ENCODE measurements at regions not wholly inside any gene's neighbourhood (a gene's known extent, or its start where the extent isn't known, plus 50 kb on each side); places are given as distances from the start of the nearest gene placed in this dataset.

GRCh38 chr17:71147906-71148305 is 972.9 kb upstream of the SOX9 start:
- H3K9me1 ChIP-seq (ENCODE audit: control insufficient read depth, extremely low read depth, insufficient read depth, low read length), result no peaks in the 10 kb centered on the region
- no peak for FAIRE-seq
- no peak overlapping the region for H3K9ac ChIP-seq (ENCODE audit: control insufficient read depth, extremely low read depth, insufficient read depth, low read length)
- H3K4me3 ChIP-seq (ENCODE audit: control insufficient read depth in 2 of 3, extremely low read depth in 1 of 3, insufficient read depth in 2 of 3, low read depth in 1 of 3, low read length in 3 of 3), result no peak overlapping the region
- H3K4me1 ChIP-seq (ENCODE audit: control insufficient read depth, extremely low read depth, insufficient read depth, low read length), result no peaks in the 10 kb centered on the region
- H3K36me3 ChIP-seq (ENCODE audit: control insufficient read depth in 2 of 2, extremely low read depth in 1 of 2, insufficient read depth in 2 of 2, low read length in 2 of 2), result no peaks in the 10 kb centered on the region
- H3K4me2 ChIP-seq (ENCODE audit: control insufficient read depth, extremely low read depth, insufficient read depth, low read depth, low read length), result no peak overlapping the region
- H3K27me3 ChIP-seq (ENCODE audit: control insufficient read depth, extremely low read depth, insufficient read depth, low read length), result no peaks in the 10 kb centered on the region
- no peaks in the 10 kb centered on the region for H3K9me3 ChIP-seq (ENCODE audit: control insufficient read depth, low read depth, low read length)
- TF ChIP-seq CTCF (optimal IDR thresholded peaks at IDR 0.05 in 1 of 3, IDR thresholded peaks at IDR 0.05 in 1 of 3, conservative IDR thresholded peaks at IDR 0.05 in 1 of 3; ENCODE audit: extremely low read depth in 1 of 3, insufficient read depth in 2 of 3, low read length in 3 of 3) (no peak), EZH2 (IDR thresholded peaks at IDR 0.05; ENCODE audit: low read length) (no peak)
- H4K20me1 ChIP-seq (ENCODE audit: control insufficient read depth, extremely low read depth, insufficient read depth, low read length), result no peaks in the 10 kb centered on the region
- H3K79me2 ChIP-seq (ENCODE audit: control insufficient read depth, insufficient read depth, low read length), result no peaks in the 10 kb centered on the region
- H2AFZ ChIP-seq (ENCODE audit: control insufficient read depth, low read length), result no peak overlapping the region
- dilution Hi-C loops (cut with MboI; ENCODE audit: extremely low pct_ligation_motif_present, low sequenced_read_pairs), result no loop called here
- DNase-seq (ENCODE audit: low read depth, low spot score), result no peak
- no peak overlapping the region for H3K27ac ChIP-seq (ENCODE audit: control insufficient read depth, insufficient read depth, low read length)

GRCh38 chr17:71149607-71150006 is 971.2 kb upstream of the SOX9 start:
- H3K4me2 ChIP-seq (ENCODE audit: control insufficient read depth, extremely low read depth, insufficient read depth, low read depth, low read length), result no peak overlapping the region
- no peak overlapping the region for H3K9ac ChIP-seq (ENCODE audit: control insufficient read depth, extremely low read depth, insufficient read depth, low read length)
- dilution Hi-C loops (cut with MboI; ENCODE audit: extremely low pct_ligation_motif_present, low sequenced_read_pairs), result no loop called here
- no peaks in the 10 kb centered on the region for H3K36me3 ChIP-seq (ENCODE audit: control insufficient read depth in 2 of 2, extremely low read depth in 1 of 2, insufficient read depth in 2 of 2, low read length in 2 of 2)
- no peak for TF ChIP-seq CTCF (optimal IDR thresholded peaks at IDR 0.05 in 1 of 3, IDR thresholded peaks at IDR 0.05 in 1 of 3, conservative IDR thresholded peaks at IDR 0.05 in 1 of 3; ENCODE audit: extremely low read depth in 1 of 3, insufficient read depth in 2 of 3, low read length in 3 of 3)
- no peak for TF ChIP-seq EZH2 (IDR thresholded peaks at IDR 0.05; ENCODE audit: low read length)
- H4K20me1 ChIP-seq (ENCODE audit: control insufficient read depth, extremely low read depth, insufficient read depth, low read length), result no peaks in the 10 kb centered on the region
- H2AFZ ChIP-seq (ENCODE audit: control insufficient read depth, low read length), result no peak overlapping the region
- H3K9me3 ChIP-seq (ENCODE audit: control insufficient read depth, low read depth, low read length), result no peaks in the 10 kb centered on the region
- DNase-seq (ENCODE audit: low read depth, low spot score) (no peak), FAIRE-seq (no peak)
- H3K4me1 ChIP-seq (ENCODE audit: control insufficient read depth, extremely low read depth, insufficient read depth, low read length), result no peaks in the 10 kb centered on the region
- H3K27ac ChIP-seq (ENCODE audit: control insufficient read depth, insufficient read depth, low read length), result no peak overlapping the region
- no peak overlapping the region for H3K4me3 ChIP-seq (ENCODE audit: control insufficient read depth in 2 of 3, extremely low read depth in 1 of 3, insufficient read depth in 2 of 3, low read depth in 1 of 3, low read length in 3 of 3)
- no peaks in the 10 kb centered on the region for H3K27me3 ChIP-seq (ENCODE audit: control insufficient read depth, extremely low read depth, insufficient read depth, low read length)
- no peaks in the 10 kb centered on the region for H3K79me2 ChIP-seq (ENCODE audit: control insufficient read depth, insufficient read depth, low read length)
- no peaks in the 10 kb centered on the region for H3K9me1 ChIP-seq (ENCODE audit: control insufficient read depth, extremely low read depth, insufficient read depth, low read length)

Measured in keratinocyte (primary cell).